GM18520 (cell line): ENCODE measurements at regions not wholly inside any gene's neighbourhood (a gene's known extent, or its start where the extent isn't known, plus 50 kb on each side); places are given as distances from the start of the nearest gene placed in this dataset.

Source experiments
- ATAC-seq: cut with Tn5 transposase; IDR thresholded peaks from one replicate; pipeline ENCODE4 v1.9.1; 2021; ENCODE audit not compliant: unreplicated experiment

DNA sequence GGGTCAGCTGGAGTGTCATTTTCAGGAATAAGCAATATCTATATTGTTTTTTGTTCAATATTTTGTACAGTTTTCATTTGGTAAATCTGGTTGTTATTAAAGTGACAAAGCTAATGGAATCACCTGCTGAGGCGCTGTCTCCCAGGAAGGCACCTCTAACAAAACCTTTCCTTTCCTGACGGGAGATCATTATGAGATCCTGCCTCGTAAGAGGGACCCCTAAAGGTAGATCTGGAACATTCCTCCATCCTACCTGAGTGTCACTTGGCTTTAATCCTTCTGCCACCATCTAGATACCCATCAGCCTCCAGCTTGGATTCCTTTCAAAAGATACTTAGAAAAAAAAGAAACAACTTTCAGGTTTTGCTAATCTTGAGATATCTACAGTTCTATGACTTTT, 157.7 kb downstream of the FAT3 start:
- ATAC-seq, result no peak

DNA sequence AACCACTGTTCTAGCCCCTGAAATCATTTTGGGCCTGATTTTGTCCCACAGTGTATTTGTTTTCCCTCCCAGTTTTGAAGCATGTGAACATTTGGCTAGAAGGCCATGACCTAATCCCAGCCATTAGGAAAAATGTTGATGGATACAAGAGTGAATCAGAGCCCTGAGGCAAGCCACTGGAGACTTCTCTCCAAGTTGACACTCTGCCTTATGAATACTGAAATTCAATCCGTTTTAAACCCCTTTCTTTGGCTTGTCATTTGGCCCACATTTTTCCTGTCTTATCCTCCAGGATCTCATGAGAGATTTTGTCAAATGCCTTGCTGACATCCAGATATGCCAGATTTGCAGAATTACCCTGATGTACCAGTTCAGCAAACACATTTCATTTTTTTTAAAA, 158.8 kb downstream of the FAT3 start:
- ATAC-seq, result no peak

DNA sequence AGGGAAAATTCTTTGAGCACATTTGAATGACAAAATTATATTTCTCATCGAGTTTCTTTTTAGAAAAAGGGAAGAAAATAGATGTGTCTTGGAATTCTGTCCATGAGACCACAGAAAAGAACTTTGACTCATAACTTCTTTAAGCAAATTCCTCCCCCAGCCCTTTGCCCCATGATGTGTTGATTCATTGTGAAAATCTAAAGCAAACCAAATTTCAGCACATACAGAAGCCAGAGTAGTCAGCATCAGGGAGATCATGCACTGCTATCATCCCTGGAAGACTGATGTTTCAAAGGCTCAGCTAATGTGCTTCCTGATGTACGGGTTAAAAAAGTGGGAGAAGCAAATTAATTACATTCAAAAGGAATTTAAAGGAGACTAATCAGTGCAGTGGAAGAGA, 159.7 kb downstream of the FAT3 start:
- no peak for ATAC-seq

DNA sequence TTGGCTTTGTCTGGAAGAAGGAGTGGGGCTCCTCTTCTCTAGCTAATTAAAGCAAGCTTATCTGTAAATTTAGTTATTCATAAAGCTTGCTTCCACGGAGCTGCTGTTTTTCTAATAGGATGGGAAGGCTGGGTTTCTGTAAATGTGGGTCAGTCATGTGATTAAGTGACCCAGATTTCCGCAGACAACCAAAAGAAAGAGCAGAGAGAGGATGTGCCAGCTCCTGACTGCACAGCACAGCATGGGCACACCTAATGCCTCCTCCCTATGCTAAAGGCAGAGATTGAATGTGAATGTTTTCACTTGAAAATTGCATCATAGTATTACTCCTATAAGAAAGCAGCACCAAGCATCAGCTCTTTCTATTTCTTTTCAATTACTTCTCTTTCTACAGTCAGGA, 160.2 kb downstream of the FAT3 start:
- ATAC-seq, result no peak

DNA sequence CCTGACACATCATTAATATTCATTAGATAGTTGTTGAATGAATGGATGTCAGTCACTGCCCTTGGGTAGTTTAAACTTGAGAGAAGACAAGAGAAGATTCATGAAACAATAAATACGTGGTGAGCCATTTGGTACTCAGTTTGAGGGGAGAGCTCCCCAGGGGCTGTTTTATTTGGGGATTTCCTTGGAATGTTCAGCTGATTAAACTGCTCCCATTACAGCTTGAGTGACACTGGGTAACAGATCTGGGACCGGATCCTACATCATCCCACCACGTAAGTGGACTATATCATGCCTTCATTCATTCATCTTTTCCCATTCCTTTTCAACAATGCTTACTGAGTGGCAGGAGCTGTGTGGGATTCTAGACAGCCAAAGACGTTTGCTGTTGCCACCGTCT, 162.0 kb downstream of the FAT3 start:
- no peak for ATAC-seq

DNA sequence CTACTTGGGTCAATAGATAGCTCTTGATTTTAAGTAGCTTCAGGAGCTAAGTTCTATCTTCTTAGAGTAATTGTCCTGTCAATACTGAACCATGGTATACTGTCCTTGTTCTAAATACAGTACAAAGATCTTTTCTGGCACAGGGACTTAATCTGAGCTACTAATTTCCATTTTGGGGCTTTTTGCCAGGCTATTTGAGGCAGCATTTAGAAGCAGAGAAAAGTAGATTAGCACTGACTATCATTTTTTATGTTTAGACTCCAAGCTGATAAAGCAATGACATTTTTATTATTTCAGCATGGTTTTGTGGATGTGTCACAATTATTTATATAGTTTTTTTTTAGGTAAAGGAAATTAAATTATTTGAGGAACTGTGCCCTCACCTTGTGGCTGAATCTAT, 163.2 kb downstream of the FAT3 start:
- ATAC-seq, result no peak

DNA sequence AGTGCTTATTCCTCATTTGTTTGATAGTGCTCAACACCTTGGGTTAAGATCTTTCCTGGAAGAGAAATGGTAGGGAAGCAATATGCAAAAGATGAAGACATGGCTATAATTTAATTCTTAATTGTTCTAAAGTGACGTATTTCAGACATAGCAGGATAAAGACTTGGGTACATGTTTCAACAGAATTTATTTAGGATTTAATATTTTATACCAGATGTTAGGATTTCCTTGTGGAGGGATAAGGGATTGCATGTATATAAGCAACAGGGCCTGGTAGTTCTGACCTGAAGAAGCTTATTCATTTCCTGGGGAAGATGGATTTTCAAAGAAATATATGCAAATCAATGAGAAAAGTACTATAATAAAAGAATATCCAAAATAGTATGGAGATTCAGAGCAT, 163.8 kb downstream of the FAT3 start:
- no peak for ATAC-seq

DNA sequence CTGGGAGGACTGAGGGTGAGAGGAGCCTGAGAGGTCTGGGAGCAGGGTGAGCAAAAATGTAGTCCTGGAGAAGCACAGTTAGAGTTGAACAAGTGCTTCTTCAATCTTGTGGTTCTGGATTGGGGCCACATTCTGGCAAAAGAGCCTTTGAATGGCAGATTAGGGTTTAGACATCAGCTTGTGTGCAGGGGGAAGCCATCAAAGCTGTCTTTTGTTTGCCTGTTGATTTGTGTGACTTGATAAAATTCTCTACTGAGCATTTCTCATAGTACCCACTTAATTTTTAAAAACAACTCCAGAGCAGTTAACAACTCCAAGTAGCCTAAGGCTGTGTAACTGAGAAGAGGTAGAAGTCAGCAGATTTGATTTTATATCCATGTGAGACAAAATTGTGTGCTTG, 166.2 kb downstream of the FAT3 start:
- ATAC-seq, result no peak

GRCh38 chr11:92391364-92391763, 166.7 kb downstream of the FAT3 start:
- no peak for ATAC-seq

- ATAC-seq, result no peak
Measured at GRCh38 chr11:92391808-92392207, 167.2 kb downstream of the FAT3 start.

GRCh38 chr11:92393218-92393617, 168.6 kb downstream of the FAT3 start:
- no peak for ATAC-seq

- no peak for ATAC-seq
Measured at GRCh38 chr11:92396133-92396532, 171.5 kb downstream of the FAT3 start.

DNA sequence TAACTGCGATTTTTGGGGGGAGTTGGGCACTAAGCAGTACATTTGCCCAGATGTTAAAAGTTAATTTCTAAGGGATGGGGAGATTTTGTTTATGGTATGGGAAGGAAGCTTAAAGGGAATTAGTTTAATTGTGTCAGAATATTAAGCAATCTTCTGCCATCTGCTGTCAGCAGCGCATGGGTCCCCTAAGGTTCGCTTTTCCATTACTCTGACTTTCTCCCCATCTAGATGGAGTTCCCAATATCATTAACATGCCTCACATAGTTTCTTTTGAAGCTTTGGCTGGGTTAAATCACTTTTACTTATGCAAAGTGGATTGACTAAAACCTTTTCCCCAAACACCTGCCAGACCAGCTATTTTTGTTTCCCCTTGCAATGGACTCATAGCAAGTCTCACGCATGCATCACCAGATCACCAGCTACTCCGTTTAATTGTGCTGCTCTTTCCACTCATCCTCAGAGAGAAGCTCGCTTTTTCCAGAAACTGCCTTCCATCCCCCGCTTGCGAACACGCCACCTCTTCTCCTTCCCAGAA, 172.7 kb downstream of the FAT3 start:
- ATAC-seq, result no peak

DNA sequence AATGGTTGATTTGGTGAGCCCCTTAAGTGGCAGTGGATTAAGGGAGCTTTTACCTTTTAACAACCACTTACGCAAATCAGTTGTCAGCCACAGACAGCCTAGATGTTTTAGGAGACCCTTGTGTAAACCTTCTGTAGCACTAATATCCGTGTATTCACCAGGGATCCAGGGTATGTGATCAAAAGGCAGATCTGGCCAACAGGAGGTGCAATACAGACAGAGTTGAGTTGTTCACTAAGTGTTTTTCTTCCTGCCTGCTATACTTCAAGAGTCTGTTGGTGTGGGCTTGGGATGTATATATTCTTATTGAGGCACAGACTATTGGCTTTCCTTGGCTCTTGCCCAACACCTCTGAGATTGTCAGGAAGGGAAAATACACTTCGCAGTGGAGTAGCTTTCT, 175.1 kb downstream of the FAT3 start:
- no peak for ATAC-seq

GRCh38 chr11:92401520-92401919, 176.9 kb downstream of the FAT3 start:
- ATAC-seq, result no peak

DNA sequence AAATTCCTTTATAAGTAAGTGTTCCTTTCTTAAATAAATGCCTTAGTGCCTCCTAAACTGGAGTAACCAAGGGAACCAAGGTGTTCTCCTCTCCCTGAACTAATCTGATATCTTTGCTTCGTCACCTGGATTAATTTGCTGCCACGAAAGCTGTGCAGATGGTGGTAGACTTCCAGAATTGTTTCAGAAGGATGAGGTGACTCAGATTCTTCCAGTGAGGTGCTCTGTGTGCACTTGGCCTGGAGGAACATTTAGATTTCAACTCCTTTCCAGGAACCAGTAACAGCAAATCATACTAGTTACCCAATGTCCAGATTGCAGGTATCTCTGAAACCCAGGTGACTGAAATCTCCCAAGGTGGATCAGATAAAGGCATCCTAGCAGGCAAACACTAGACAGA, 181.9 kb downstream of the FAT3 start:
- no peak for ATAC-seq

- ATAC-seq, result no peak
Measured at GRCh38 chr11:92409355-92409754, 184.7 kb downstream of the FAT3 start.

DNA sequence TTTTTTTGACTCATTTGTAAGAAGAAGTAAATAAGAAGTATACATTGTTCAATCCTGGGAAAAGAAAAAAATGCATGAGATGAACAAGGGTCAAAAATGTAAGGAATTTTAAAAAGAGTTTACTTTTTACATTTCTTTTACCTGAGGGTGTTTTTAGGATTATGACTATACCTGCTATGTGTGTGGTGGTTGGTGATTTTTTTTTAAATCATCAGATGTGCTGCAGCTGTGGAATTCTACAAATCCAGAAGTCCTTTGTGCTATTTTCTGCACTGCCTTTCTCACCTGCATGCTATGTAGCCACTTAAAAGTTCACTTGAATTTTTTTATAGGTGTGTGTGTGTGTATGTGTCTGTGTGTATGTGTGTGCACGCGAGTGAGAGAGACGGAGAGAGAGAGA, 185.3 kb downstream of the FAT3 start:
- ATAC-seq, result no peak

GRCh38 chr11:92410526-92410925, 185.9 kb downstream of the FAT3 start:
- no peak for ATAC-seq

DNA sequence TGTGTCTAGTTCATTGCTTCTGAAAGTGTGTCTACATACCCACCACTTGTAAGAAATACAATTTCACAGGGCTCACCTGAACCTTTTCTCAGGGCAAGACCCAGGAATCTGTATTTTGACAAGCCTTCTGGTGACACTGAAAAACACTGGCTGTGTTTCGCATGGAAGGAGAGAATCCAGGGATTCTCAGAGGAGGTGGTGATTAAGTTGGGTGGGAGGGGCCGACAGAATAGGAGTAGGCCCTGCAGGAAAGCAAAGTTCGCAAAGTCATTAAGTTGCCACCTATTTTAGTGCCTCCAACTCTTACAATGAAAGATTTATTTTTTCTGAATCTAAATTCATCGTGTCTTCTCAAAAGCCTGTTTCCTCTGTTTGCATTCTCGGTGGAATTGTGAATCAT, 186.8 kb downstream of the FAT3 start:
- ATAC-seq, result no peak

- ATAC-seq, result peak; percentile 81
Measured at GRCh38 chr11:92413757-92414513, 189.3 kb downstream of the FAT3 start.

- no peak for ATAC-seq
Measured at GRCh38 chr11:92416971-92417725, 192.5 kb downstream of the FAT3 start.
